WTC11 (cell line): ENCODE measurements at regions not wholly inside any gene's neighbourhood (a gene's known extent, or its start where the extent isn't known, plus 50 kb on each side); places are given as distances from the start of the nearest gene placed in this dataset.

ENCODE experiments used
- ATAC-seq: fragments of 200-7000 bp; cut with Tn5 transposase; 2 replicates; pipeline ENCODE4 v1.10.0; 2021; ENCODE audit warnings: mild to moderate bottlenecking, moderate library complexity
- CTCF ChIA-PET: fragments of 300-600 bp; sonication (Branson Sonifier 250); formaldehyde crosslinking; loops from one replicate; lab custom pipeline; 2021; ENCODE audit warnings: antibody characterized with exemption; lab: Charles Lee
- POLR2A ChIA-PET: fragments of 350-600 bp; sonication (Branson Sonifier 250); formaldehyde crosslinking; loops from one replicate; lab custom pipeline; 2021; ENCODE audit warnings: antibody characterized with exemption; lab: Charles Lee
- DNase-seq: peaks from one replicate; pipeline ENCODE4 v3.0.0; 2021; ENCODE audit warnings: low spot score
- H3K27ac Mint-ChIP-seq: 2 replicates; pipeline ENCODE4 v1.8.0; 2021; ENCODE audit warnings: mixed read lengths
- H3K27me3 Mint-ChIP-seq: 2 replicates; pipeline ENCODE4 v1.8.0; 2021; ENCODE audit warnings: low read depth, mild to moderate bottlenecking, moderate library complexity, mixed read lengths
- H3K36me3 Mint-ChIP-seq: 2 replicates; pipeline ENCODE4 v1.8.0; 2021; ENCODE audit warnings: mixed read lengths
- H3K4me1 Mint-ChIP-seq: 2 replicates; pipeline ENCODE4 v1.8.0; 2022; ENCODE audit warnings: mixed read lengths
- H3K4me3 Mint-ChIP-seq: 2 replicates; pipeline ENCODE4 v1.8.0; 2021; ENCODE audit warnings: mild to moderate bottlenecking, moderate library complexity, mixed read lengths
- H3K9me3 Mint-ChIP-seq: 2 replicates; pipeline ENCODE4 v1.8.0; 2021; ENCODE audit warnings: mixed read lengths
- ELF4 ChIP-seq: sonication (generic); formaldehyde crosslinking; IDR thresholded peaks from 2 replicates; pipeline ENCODE4 v1.8.1; 2022; ENCODE audit warnings: low read depth, mild to moderate bottlenecking, moderate library complexity, missing genetic modification reagents
- FOXK1 ChIP-seq: sonication (generic); formaldehyde crosslinking; IDR thresholded peaks from 2 replicates; pipeline ENCODE4 v1.8.0; 2022; ENCODE audit warnings: mild to moderate bottlenecking, moderate library complexity, missing genetic modification reagents
- FOXP1 ChIP-seq: sonication (generic); formaldehyde crosslinking; IDR thresholded peaks from 2 replicates; pipeline ENCODE4 v1.8.0; 2022; ENCODE audit warnings: missing genetic modification reagents, mild to moderate bottlenecking, moderate library complexity, borderline replicate concordance
- JAZF1 ChIP-seq: fragments of 250-450 bp; sonication (Bioruptor Pico); IDR thresholded peaks from 2 replicates; pipeline ENCODE4 v1.9.0; 2021; ENCODE audit warnings: moderate library complexity, mild to moderate bottlenecking, inconsistent platforms
- MYBL2 ChIP-seq: sonication (generic); formaldehyde crosslinking; IDR thresholded peaks from 2 replicates; pipeline ENCODE4 v1.8.1; 2023; ENCODE audit warnings: mild to moderate bottlenecking, moderate library complexity, missing genetic modification reagents
- NR1H2 ChIP-seq: sonication (generic); formaldehyde crosslinking; IDR thresholded peaks from 2 replicates; pipeline ENCODE4 v1.9.0; 2021; ENCODE audit warnings: mild to moderate bottlenecking, moderate library complexity, missing genetic modification reagents
- RELA ChIP-seq: sonication (generic); formaldehyde crosslinking; IDR thresholded peaks from 2 replicates; pipeline ENCODE4 v1.8.1; 2022; ENCODE audit warnings: missing genetic modification reagents, mild to moderate bottlenecking, borderline replicate concordance
- SOX15 ChIP-seq: fragments of 250-450 bp; sonication (Bioruptor Pico); IDR thresholded peaks from 2 replicates; pipeline ENCODE4 v1.9.0; 2021; ENCODE audit warnings: mild to moderate bottlenecking
- ZBTB21 ChIP-seq: sonication (generic); formaldehyde crosslinking; IDR thresholded peaks from 2 replicates; pipeline ENCODE4 v1.8.1; 2023; ENCODE audit warnings: mild to moderate bottlenecking, missing genetic modification reagents, borderline replicate concordance
- ZNF416 ChIP-seq: fragments of 250-450 bp; sonication (Bioruptor Pico); IDR thresholded peaks from 2 replicates; pipeline ENCODE4 v1.9.0; 2021; ENCODE audit warnings: mild to moderate bottlenecking, inconsistent platforms
- TF ChIP-seq, protein P1 (sequence below): sonication (generic); formaldehyde crosslinking; IDR thresholded peaks from 2 replicates; pipeline ENCODE4 v1.8.0; 2022; ENCODE audit warnings: missing genetic modification reagents
- TF ChIP-seq, protein P2 (sequence below): sonication (generic); formaldehyde crosslinking; IDR thresholded peaks from 2 replicates; pipeline ENCODE4 v1.8.0; 2023; ENCODE audit warnings: missing genetic modification reagents, mild to moderate bottlenecking, borderline replicate concordance
- TF ChIP-seq, protein P3 (sequence below): sonication (generic); formaldehyde crosslinking; IDR thresholded peaks from 2 replicates; pipeline ENCODE4 v1.8.1; 2022; ENCODE audit warnings: missing genetic modification reagents, borderline replicate concordance
- TF ChIP-seq, protein P4 (sequence below): sonication (generic); formaldehyde crosslinking; IDR thresholded peaks from 2 replicates; pipeline ENCODE4 v1.8.0; 2022; ENCODE audit warnings: mild to moderate bottlenecking, missing genetic modification reagents
- TF ChIP-seq, protein P5 (sequence below): fragments of 250-450 bp; sonication (Bioruptor Pico); IDR thresholded peaks from 2 replicates; pipeline ENCODE4 v1.9.0; 2021; ENCODE audit warnings: mild to moderate bottlenecking

DNA sequence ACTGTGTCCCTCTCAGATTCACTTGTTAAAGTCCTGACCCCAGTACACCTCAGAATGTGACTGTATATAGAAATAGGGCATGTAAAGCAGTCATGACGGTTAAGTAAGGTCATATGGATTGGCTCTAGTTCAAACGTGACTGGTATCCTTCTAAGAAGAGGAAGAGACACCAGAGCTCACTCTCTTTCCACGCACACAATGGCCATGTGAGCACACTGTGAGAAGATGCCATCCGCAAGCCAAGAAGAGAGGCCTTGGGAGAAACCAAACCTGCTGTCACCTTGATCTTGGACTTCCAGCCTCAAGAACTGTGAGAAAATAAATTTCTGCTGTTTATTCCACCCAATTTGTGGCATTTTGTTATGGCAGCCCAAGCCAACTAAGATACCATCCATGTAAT lies 56.8 kb upstream of the IRF2BP2 start:
- no peak for TF ChIP-seq FOXK1 (CRISPR knock-in tag)
- TF ChIP-seq ZNF416, result no peak
- TF ChIP-seq SOX15, result no peak
- TF ChIP-seq FOXP1 (CRISPR knock-in tag), result no peak
- TF ChIP-seq, all 79 proteins: peak for 0
- Mint-ChIP-seq H3K36me3 (peaks cover 6% of the 10 kb centered on the region), H3K4me3 (no peak overlapping the region), H3K27me3 (peaks cover 3% of the 10 kb centered on the region; the same call in 1 of the 2 replicates), H3K9me3 (peaks cover 25% of the 10 kb centered on the region), H3K27ac (no peak overlapping the region), H3K4me1 (no peaks in the 10 kb centered on the region)
- DNase-seq (no peak), ATAC-seq (no peak)
- ChIA-PET CTCF (no interaction called here), POLR2A (no interaction called here)

DNA sequence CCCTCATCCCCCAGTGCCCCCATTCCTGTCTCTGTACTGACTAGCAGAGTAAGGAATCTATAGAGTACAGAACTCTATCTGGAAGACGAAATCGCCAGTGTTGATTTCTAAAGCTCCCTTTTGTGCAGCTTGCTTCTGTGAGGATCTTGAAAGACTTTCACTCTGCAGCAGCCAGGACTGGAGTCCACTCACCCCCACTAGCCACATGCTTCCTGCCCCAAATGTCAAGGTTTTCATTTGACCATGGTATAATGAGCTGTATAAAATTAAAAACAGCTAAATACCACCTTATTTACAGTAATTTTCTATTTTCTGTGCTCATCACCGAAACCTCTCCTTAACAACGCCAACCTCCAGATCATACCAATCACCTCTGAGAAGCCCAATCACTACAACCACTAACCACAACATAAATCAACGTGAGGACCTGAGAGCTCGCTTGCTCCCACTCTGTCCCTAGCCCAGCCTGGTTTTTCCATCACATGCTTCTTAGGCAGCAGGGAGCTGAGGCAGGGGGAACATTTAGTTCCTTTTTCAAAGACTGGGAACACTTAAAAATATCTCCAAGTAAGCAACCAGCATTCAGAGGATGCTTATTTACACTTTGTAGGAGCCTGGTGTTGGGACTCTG lies 56.1 kb upstream of the IRF2BP2 start:
- H3K27me3 Mint-ChIP-seq, result peaks cover 3% of the 10 kb centered on the region; the same call in 1 of the 2 replicates
- TF ChIP-seq RELA (CRISPR knock-in tag), result no peak
- TF ChIP-seq, protein P1, sequence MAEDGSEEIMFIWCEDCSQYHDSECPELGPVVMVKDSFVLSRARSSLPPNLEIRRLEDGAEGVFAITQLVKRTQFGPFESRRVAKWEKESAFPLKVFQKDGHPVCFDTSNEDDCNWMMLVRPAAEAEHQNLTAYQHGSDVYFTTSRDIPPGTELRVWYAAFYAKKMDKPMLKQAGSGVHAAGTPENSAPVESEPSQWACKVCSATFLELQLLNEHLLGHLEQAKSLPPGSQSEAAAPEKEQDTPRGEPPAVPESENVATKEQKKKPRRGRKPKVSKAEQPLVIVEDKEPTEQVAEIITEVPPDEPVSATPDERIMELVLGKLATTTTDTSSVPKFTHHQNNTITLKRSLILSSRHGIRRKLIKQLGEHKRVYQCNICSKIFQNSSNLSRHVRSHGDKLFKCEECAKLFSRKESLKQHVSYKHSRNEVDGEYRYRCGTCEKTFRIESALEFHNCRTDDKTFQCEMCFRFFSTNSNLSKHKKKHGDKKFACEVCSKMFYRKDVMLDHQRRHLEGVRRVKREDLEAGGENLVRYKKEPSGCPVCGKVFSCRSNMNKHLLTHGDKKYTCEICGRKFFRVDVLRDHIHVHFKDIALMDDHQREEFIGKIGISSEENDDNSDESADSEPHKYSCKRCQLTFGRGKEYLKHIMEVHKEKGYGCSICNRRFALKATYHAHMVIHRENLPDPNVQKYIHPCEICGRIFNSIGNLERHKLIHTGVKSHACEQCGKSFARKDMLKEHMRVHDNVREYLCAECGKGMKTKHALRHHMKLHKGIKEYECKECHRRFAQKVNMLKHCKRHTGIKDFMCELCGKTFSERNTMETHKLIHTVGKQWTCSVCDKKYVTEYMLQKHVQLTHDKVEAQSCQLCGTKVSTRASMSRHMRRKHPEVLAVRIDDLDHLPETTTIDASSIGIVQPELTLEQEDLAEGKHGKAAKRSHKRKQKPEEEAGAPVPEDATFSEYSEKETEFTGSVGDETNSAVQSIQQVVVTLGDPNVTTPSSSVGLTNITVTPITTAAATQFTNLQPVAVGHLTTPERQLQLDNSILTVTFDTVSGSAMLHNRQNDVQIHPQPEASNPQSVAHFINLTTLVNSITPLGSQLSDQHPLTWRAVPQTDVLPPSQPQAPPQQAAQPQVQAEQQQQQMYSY (CRISPR knock-in tag), result no peak
- TF ChIP-seq NR1H2 (CRISPR knock-in tag), result no peak
- no peak for TF ChIP-seq ELF4 (CRISPR knock-in tag)
- TF ChIP-seq, protein P2, sequence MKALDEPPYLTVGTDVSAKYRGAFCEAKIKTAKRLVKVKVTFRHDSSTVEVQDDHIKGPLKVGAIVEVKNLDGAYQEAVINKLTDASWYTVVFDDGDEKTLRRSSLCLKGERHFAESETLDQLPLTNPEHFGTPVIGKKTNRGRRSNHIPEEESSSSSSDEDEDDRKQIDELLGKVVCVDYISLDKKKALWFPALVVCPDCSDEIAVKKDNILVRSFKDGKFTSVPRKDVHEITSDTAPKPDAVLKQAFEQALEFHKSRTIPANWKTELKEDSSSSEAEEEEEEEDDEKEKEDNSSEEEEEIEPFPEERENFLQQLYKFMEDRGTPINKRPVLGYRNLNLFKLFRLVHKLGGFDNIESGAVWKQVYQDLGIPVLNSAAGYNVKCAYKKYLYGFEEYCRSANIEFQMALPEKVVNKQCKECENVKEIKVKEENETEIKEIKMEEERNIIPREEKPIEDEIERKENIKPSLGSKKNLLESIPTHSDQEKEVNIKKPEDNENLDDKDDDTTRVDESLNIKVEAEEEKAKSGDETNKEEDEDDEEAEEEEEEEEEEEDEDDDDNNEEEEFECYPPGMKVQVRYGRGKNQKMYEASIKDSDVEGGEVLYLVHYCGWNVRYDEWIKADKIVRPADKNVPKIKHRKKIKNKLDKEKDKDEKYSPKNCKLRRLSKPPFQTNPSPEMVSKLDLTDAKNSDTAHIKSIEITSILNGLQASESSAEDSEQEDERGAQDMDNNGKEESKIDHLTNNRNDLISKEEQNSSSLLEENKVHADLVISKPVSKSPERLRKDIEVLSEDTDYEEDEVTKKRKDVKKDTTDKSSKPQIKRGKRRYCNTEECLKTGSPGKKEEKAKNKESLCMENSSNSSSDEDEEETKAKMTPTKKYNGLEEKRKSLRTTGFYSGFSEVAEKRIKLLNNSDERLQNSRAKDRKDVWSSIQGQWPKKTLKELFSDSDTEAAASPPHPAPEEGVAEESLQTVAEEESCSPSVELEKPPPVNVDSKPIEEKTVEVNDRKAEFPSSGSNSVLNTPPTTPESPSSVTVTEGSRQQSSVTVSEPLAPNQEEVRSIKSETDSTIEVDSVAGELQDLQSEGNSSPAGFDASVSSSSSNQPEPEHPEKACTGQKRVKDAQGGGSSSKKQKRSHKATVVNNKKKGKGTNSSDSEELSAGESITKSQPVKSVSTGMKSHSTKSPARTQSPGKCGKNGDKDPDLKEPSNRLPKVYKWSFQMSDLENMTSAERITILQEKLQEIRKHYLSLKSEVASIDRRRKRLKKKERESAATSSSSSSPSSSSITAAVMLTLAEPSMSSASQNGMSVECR, result no peak
- no peak for TF ChIP-seq ZBTB21 (CRISPR knock-in tag)
- TF ChIP-seq, protein P3, sequence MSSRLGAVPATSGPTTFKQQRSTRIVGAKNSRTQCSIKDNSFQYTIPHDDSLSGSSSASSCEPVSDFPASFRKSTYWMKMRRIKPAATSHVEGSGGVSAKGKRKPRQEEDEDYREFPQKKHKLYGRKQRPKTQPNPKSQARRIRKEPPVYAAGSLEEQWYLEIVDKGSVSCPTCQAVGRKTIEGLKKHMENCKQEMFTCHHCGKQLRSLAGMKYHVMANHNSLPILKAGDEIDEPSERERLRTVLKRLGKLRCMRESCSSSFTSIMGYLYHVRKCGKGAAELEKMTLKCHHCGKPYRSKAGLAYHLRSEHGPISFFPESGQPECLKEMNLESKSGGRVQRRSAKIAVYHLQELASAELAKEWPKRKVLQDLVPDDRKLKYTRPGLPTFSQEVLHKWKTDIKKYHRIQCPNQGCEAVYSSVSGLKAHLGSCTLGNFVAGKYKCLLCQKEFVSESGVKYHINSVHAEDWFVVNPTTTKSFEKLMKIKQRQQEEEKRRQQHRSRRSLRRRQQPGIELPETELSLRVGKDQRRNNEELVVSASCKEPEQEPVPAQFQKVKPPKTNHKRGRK (CRISPR knock-in tag), result no peak
- TF ChIP-seq, all 79 proteins: peak for 0
- ChIA-PET CTCF (no interaction called here), POLR2A (no interaction called here)
- Mint-ChIP-seq H3K36me3 (peaks cover 6% of the 10 kb centered on the region), H3K27ac (no peak overlapping the region), H3K4me1 (no peaks in the 10 kb centered on the region), H3K4me3 (no peak overlapping the region), H3K9me3 (peaks cover 25% of the 10 kb centered on the region)
- DNase-seq, result no peak
- ATAC-seq, result no peak

DNA sequence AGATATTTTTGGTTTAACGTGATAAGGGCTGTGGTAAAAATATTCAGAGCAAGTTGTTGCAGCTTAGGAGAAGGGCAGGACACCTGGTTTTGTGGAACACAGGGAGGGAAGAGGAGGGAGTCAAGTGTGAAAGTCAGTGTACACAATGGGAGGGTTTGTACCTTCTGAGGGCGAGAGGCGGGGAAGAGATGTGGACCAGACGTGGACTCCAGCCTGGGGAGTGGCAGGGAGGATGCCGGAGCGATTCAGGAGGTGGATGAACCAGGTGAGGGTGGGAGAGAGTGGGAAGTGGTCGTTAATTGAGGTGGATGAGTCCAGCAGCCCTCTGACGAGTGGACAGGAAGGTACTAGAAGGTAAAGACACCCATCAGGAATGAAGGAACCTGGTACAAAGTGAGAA lies 52.2 kb upstream of the IRF2BP2 start:
- Mint-ChIP-seq H3K4me1 (peaks cover 13% of the 10 kb centered on the region), H3K36me3 (no peaks in the 10 kb centered on the region)
- CTCF ChIA-PET, result no interaction called here
- TF ChIP-seq, protein P4, sequence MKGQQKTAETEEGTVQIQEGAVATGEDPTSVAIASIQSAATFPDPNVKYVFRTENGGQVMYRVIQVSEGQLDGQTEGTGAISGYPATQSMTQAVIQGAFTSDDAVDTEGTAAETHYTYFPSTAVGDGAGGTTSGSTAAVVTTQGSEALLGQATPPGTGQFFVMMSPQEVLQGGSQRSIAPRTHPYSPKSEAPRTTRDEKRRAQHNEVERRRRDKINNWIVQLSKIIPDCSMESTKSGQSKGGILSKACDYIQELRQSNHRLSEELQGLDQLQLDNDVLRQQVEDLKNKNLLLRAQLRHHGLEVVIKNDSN, result no peak
- TF ChIP-seq MYBL2 (CRISPR knock-in tag) (no peak), JAZF1 (no peak)
- TF ChIP-seq, protein P5, sequence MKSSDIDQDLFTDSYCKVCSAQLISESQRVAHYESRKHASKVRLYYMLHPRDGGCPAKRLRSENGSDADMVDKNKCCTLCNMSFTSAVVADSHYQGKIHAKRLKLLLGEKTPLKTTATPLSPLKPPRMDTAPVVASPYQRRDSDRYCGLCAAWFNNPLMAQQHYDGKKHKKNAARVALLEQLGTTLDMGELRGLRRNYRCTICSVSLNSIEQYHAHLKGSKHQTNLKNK, result no peak
- TF ChIP-seq, all 79 proteins: peak for 0
- DNase-seq, result no peak
- ATAC-seq, result no peak
- H3K27ac Mint-ChIP-seq, result no peak overlapping the region; the same call in 1 of the 2 replicates
- no peak overlapping the region for H3K4me3 Mint-ChIP-seq
- H3K9me3 Mint-ChIP-seq, result peaks cover 7% of the 10 kb centered on the region
- H3K27me3 Mint-ChIP-seq, result peaks cover 3% of the 10 kb centered on the region; the same call in 1 of the 2 replicates
- POLR2A ChIA-PET, result no interaction called here
